ENCODE measurements at regions not wholly inside any gene's neighbourhood (a gene's known extent, or its start where the extent isn't known, plus 50 kb on each side); places are given as distances from the start of the nearest gene placed in this dataset.
"Not testable (repeated sequence)": the region's sequence is repeated elsewhere in the genome, so short reads cannot be mapped to it uniquely, and the experiment has no call there.

GRCh38 chr15:87752250-87752951 lies 504.1 kb downstream of the NTRK3 start:
- DNase-seq: no peak

- DNase-seq: no peak
Measured at GRCh38 chr15:87748483-87748882, 508.1 kb downstream of the NTRK3 start.

GRCh38 chr15:87747087-87747486 lies 509.5 kb downstream of the NTRK3 start:
- DNase-seq: no peak

- no peak for DNase-seq
Measured at GRCh38 chr15:87746333-87746732, 510.2 kb downstream of the NTRK3 start.

- peak; percentile 17 for DNase-seq
Measured at GRCh38 chr15:87744815-87745214, 511.7 kb downstream of the NTRK3 start.

- DNase-seq: no peak
Measured at GRCh38 chr15:87743562-87743961, 513.0 kb downstream of the NTRK3 start.

GRCh38 chr15:87741350-87741749 lies 515.2 kb downstream of the NTRK3 start:
- no peak for DNase-seq

GRCh38 chr15:87740655-87741344 lies 515.7 kb downstream of the NTRK3 start:
- no peak for DNase-seq

GRCh38 chr15:87739866-87740265 lies 516.7 kb downstream of the NTRK3 start:
- no peak for DNase-seq

GRCh38 chr15:87739081-87739480 lies 517.5 kb downstream of the NTRK3 start:
- DNase-seq: no peak

GRCh38 chr15:87737460-87737859 lies 519.1 kb downstream of the NTRK3 start:
- DNase-seq: not testable (repeated sequence)

- no peak for DNase-seq
Measured at GRCh38 chr15:87736891-87737389, 519.6 kb downstream of the NTRK3 start.

- DNase-seq: no peak
Measured at GRCh38 chr15:87736401-87736800, 520.1 kb downstream of the NTRK3 start.

- DNase-seq: no peak
Measured at GRCh38 chr15:87735522-87735921, 521.0 kb downstream of the NTRK3 start.

- no peak for DNase-seq
Measured at GRCh38 chr15:87734571-87735373, 521.8 kb downstream of the NTRK3 start.

- DNase-seq: no peak
Measured at GRCh38 chr15:87733977-87734376, 522.6 kb downstream of the NTRK3 start.

GRCh38 chr15:87733541-87733941 lies 523.0 kb downstream of the NTRK3 start:
- no peak for DNase-seq

- no peak for DNase-seq
Measured at GRCh38 chr15:87732976-87733375, 523.6 kb downstream of the NTRK3 start.

- DNase-seq: no peak
Measured at GRCh38 chr15:87731630-87732029, 524.9 kb downstream of the NTRK3 start.

GRCh38 chr15:87730706-87731105 lies 525.8 kb downstream of the NTRK3 start:
- DNase-seq: no peak

GRCh38 chr15:87728998-87729397 lies 527.5 kb downstream of the NTRK3 start:
- DNase-seq: no peak

GRCh38 chr15:87727073-87727472 lies 529.5 kb downstream of the NTRK3 start:
- no peak for DNase-seq

GRCh38 chr15:87724330-87724729 lies 532.2 kb downstream of the NTRK3 start:
- peak; percentile 68 for DNase-seq

All from hematopoietic multipotent progenitor cell treated with erythropoietin and hydrocortisone succinate and interleukin-3 and kit ligand, for 4 days (in vitro differentiated cells).